H1 (cell line): ENCODE measurements at regions not wholly inside any gene's neighbourhood (a gene's known extent, or its start where the extent isn't known, plus 50 kb on each side); places are given as distances from the start of the nearest gene placed in this dataset.
A peak's percentile ranks its signal among the peaks of the same experiment; 100 is the strongest.

Experiments used
- E2F6 ChIP-seq: IDR thresholded peaks from 2 replicates; pipeline ENCODE4 v1.6.1; 2012; ENCODE audit warnings: inconsistent platforms
- MAFK ChIP-seq: IDR thresholded peaks from 2 replicates; pipeline ENCODE4 v1.6.1; 2012; ENCODE audit warnings: low read depth, mild to moderate bottlenecking, improper control_type of control experiment, low read length

DNA sequence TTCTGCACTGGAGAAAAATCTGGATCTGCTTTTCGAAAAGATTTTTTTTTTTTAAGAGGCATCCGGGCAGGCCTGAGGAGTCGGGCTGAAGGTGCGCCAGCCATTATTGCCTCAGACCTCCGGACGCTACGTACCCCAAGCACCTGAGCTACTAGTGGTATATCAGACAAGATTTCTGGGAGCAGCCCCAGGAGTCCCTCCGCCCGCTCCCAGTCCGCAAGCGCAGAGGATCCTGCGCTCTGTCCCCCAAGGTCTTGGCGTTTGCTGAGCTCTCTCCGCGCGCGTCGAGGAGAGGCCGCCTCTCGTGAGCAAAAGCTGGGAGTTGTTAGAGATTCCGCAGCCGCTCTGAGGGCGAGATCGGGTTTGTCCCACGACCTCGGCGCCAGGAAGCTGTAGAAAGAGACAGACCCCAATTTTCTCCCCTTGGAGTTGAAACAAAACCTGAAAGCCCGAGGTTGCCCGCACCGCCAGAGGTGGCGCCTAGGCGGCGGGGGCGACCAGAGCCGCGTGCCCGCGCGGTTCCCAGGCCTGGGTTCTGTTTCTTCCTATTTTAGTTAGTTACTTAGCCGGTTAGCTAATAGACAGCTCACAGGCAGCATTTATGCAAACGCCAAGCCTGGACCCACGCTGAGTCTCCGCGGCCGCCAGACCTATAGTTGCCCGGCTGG, 72.5 kb upstream of the POLG start (continued):
- TF ChIP-seq E2F6 = peak; percentile 23; the same call in 1 of the 2 replicates
- no peak for TF ChIP-seq MAFK
